HepG2 (cell line): ENCODE measurements at regions not wholly inside any gene's neighbourhood (a gene's known extent, or its start where the extent isn't known, plus 50 kb on each side); places are given as distances from the start of the nearest gene placed in this dataset.

ENCODE experiments used
- ATAC-seq: fragments of 200-7000 bp; cut with Tn5 transposase; 3 replicates; pipeline ENCODE4 v1.9.1; 2020; ENCODE audit warnings: mild to moderate bottlenecking, moderate library complexity
- BruUV-seq: library from RNA; stranded (reverse); fragments of 400-500 nt; replicated peaks from 2 replicates; lab custom pipeline; 2021; lab: Mats Ljungman, UMichigan
- CTCF ChIA-PET: fragments of 300-600 bp; formaldehyde crosslinking; extraction: SDS; loops from one replicate; lab custom pipeline; 2021; ENCODE audit warnings: low total read pairs, inconsistent platforms, low intra/inter-chr PET ratio; lab: Yijun Ruan, JAX
- POLR2A ChIA-PET: fragments of 350-600 bp; sonication (Branson Sonifier 250); formaldehyde crosslinking; loops from one replicate; lab custom pipeline; 2020; ENCODE audit warnings: antibody characterized with exemption, inconsistent platforms; lab: Yijun Ruan, JAX
- DNase-seq: peaks from one replicate; pipeline ENCODE4 v3.0.0-alpha.2; 2015; ENCODE audit warnings: low spot score
- FAIRE-seq: peaks from 3 replicates; lab custom pipeline; 2011; peaks lifted over from hg19 to GRCh38; lab: Jason Lieb, UNC
- H2AFZ ChIP-seq: one replicate; pipeline ENCODE4 v1.6.1; 2011; ENCODE audit warnings: low read length, inconsistent platforms
- H3K27ac ChIP-seq: fragments of 300-600 bp; 3 replicates; pipeline ENCODE4 v1.8.0; 2011; ENCODE audit warnings: mixed run types, mild to moderate bottlenecking, mixed read lengths, low read length, inconsistent platforms; ENCODE audit not compliant: insufficient read depth; ENCODE audit errors: extremely low read length
- H3K27me3 ChIP-seq, 2 experiments: fragments of 200-600 bp in 1 of 2; 2 replicates in 1 of 2; 3 replicates in 1 of 2; pipeline versions ENCODE4 v1.6.0 to v1.8.0; 2011; ENCODE audit warnings: low read length in 2 of 2, mild to moderate bottlenecking in 2 of 2, moderate library complexity in 2 of 2, inconsistent platforms in 1 of 2; ENCODE audit not compliant: insufficient read depth in 2 of 2, control insufficient read depth in 1 of 2
- H3K36me3 ChIP-seq, 2 experiments: fragments of 200-600 bp in 1 of 2; replicated peaks in 1 of 2; 2 replicates in 1 of 2; 3 replicates in 1 of 2; pipeline versions ENCODE4 v1.5.1 to v1.8.0; 2011; ENCODE audit warnings: low read length in 2 of 2, inconsistent platforms in 1 of 2; ENCODE audit not compliant: insufficient read depth in 2 of 2, control insufficient read depth in 1 of 2
- H3K4me1 ChIP-seq: 2 replicates; pipeline ENCODE4 v1.5.1; 2012; ENCODE audit warnings: low read length, inconsistent platforms; ENCODE audit not compliant: insufficient read depth
- H3K4me2 ChIP-seq: 2 replicates; pipeline ENCODE4 v1.6.0; 2011; ENCODE audit warnings: low read depth, low read length, inconsistent platforms
- H3K4me3 ChIP-seq, 3 experiments: fragments of 200-600 bp in 1 of 3; sonication (generic), shearing (Covaris generic) in 1 of 3; replicated peaks in 1 of 3; 2 replicates each; pipeline ENCODE4 v1.5.1; 2011 to 2016; ENCODE audit warnings: low read length in 3 of 3, inconsistent platforms in 2 of 3, low read depth in 2 of 3, mild to moderate bottlenecking in 2 of 3, control low read depth in 1 of 3, mixed read lengths in 1 of 3; ENCODE audit not compliant: insufficient read depth in 1 of 3
- H3K79me2 ChIP-seq: one replicate; pipeline ENCODE4 v1.6.1; 2011; ENCODE audit warnings: low read length, inconsistent platforms; ENCODE audit not compliant: insufficient read depth
- H3K9ac ChIP-seq: 2 replicates; pipeline ENCODE4 v1.6.0; 2011; ENCODE audit warnings: mild to moderate bottlenecking, low read depth, low read length, inconsistent platforms; ENCODE audit not compliant: insufficient read depth
- H3K9me3 ChIP-seq: 2 replicates; pipeline ENCODE4 v1.5.1; 2012; ENCODE audit warnings: mild to moderate bottlenecking, low read length
- H4K20me1 ChIP-seq: 2 replicates; pipeline ENCODE4 v1.6.0; 2011; ENCODE audit warnings: inconsistent platforms, mild to moderate bottlenecking, low read length, moderate library complexity; ENCODE audit not compliant: insufficient read depth
- ARID2 ChIP-seq: sonication (generic); formaldehyde crosslinking; IDR thresholded peaks from 2 replicates; pipeline ENCODE4 v1.8.1; 2022; ENCODE audit warnings: mild to moderate bottlenecking, missing genetic modification reagents, borderline replicate concordance
- BRD4 ChIP-seq: sonication (generic); formaldehyde crosslinking; IDR thresholded peaks from 2 replicates; pipeline ENCODE4 v1.4.0; 2020; ENCODE audit warnings: missing genetic modification reagents
- CREB1 ChIP-seq, 2 experiments: fragments of 450-650 bp in 1 of 2; IDR thresholded peaks; 2 replicates each; pipeline ENCODE4 v1.6.1; 2016 to 2017; ENCODE audit warnings: control low read depth in 1 of 2, mild to moderate bottlenecking in 1 of 2, missing compliant biosample characterization in 1 of 2, missing genetic modification characterization in 1 of 2
- ESRRA ChIP-seq: sonication (generic); formaldehyde crosslinking; IDR thresholded peaks from 2 replicates; pipeline ENCODE4 v1.5.1; 2020; ENCODE audit warnings: mild to moderate bottlenecking, low read depth, missing genetic modification reagents
- HES4 ChIP-seq: sonication (generic); formaldehyde crosslinking; IDR thresholded peaks from 2 replicates; pipeline ENCODE4 v1.9.0; 2021; ENCODE audit warnings: mild to moderate bottlenecking, missing genetic modification reagents, borderline replicate concordance
- SMAD9 ChIP-seq: sonication (generic); formaldehyde crosslinking; IDR thresholded peaks from 2 replicates; pipeline ENCODE4 v1.5.1; 2020; ENCODE audit warnings: mild to moderate bottlenecking, missing genetic modification reagents
- TFAP4 ChIP-seq: sonication (generic); IDR thresholded peaks from 2 replicates; pipeline ENCODE4 v1.6.1; 2016; ENCODE audit warnings: low read depth, borderline replicate concordance
- ZNF10 ChIP-seq: sonication (generic); formaldehyde crosslinking; IDR thresholded peaks from 2 replicates; pipeline ENCODE4 v1.4.0; 2020; ENCODE audit warnings: mild to moderate bottlenecking, low read depth, missing genetic modification reagents, borderline replicate concordance
- ZNF253 ChIP-seq: sonication (generic); formaldehyde crosslinking; IDR thresholded peaks from 2 replicates; pipeline ENCODE4 v1.8.0; 2022; ENCODE audit warnings: mild to moderate bottlenecking, missing genetic modification reagents, borderline replicate concordance
- ZNF619 ChIP-seq: sonication (generic); formaldehyde crosslinking; IDR thresholded peaks from 2 replicates; pipeline ENCODE4 v1.4.0; 2020; ENCODE audit warnings: mild to moderate bottlenecking, missing genetic modification reagents
- ZNF749 ChIP-seq: sonication (generic); formaldehyde crosslinking; IDR thresholded peaks from 2 replicates; pipeline ENCODE4 v1.8.0; 2022; ENCODE audit warnings: mild to moderate bottlenecking, missing genetic modification reagents, moderate library complexity, borderline replicate concordance
- ZNF788 ChIP-seq: sonication (generic); formaldehyde crosslinking; IDR thresholded peaks from 2 replicates; pipeline ENCODE4 v1.5.0; 2020; ENCODE audit warnings: mild to moderate bottlenecking, missing genetic modification reagents, borderline replicate concordance
- ZNF839 ChIP-seq: sonication (generic); formaldehyde crosslinking; IDR thresholded peaks from 2 replicates; pipeline ENCODE4 v1.4.0; 2020; ENCODE audit warnings: missing genetic modification reagents, mild to moderate bottlenecking, borderline replicate concordance
- WGBS: methylation state at CpG from one replicate; pipeline ENCODE4 v1.1.6; 2017; ENCODE audit warnings: low lambda C conversion rate; 5-methylcytosine and 5-hydroxymethylcytosine counted together
- in situ Hi-C: cut with HindIII; loops from 2 replicates; pipeline ENCODE4 v1.10.0; 2017; ENCODE audit warnings: low pct_unique_long_range_greater_than_20kb; ENCODE audit not compliant: extremely low pct_ligation_motif_present
- intact Hi-C: fragments of 100-400 bp; cut with micrococcal nuclease; formaldehyde crosslinking; loops from one replicate; pipeline ENCODE4 v1.10.0; 2022; ENCODE audit not compliant: unreplicated experiment
- TF ChIP-seq, protein P1 (sequence below): IDR thresholded peaks from 2 replicates; pipeline ENCODE4 v1.6.1; 2016; ENCODE audit warnings: low read depth, borderline replicate concordance
- TF ChIP-seq, protein P2 (sequence below): sonication (generic); formaldehyde crosslinking; IDR thresholded peaks from 2 replicates; pipeline ENCODE4 v1.5.0; 2020; ENCODE audit warnings: mild to moderate bottlenecking, missing genetic modification reagents, borderline replicate concordance
- TF ChIP-seq, protein P3 (sequence below): sonication (generic); formaldehyde crosslinking; conservative IDR thresholded peaks from 2 replicates; pipeline ENCODE4 v1.8.0; 2022; ENCODE audit warnings: missing genetic modification reagents

DNA sequence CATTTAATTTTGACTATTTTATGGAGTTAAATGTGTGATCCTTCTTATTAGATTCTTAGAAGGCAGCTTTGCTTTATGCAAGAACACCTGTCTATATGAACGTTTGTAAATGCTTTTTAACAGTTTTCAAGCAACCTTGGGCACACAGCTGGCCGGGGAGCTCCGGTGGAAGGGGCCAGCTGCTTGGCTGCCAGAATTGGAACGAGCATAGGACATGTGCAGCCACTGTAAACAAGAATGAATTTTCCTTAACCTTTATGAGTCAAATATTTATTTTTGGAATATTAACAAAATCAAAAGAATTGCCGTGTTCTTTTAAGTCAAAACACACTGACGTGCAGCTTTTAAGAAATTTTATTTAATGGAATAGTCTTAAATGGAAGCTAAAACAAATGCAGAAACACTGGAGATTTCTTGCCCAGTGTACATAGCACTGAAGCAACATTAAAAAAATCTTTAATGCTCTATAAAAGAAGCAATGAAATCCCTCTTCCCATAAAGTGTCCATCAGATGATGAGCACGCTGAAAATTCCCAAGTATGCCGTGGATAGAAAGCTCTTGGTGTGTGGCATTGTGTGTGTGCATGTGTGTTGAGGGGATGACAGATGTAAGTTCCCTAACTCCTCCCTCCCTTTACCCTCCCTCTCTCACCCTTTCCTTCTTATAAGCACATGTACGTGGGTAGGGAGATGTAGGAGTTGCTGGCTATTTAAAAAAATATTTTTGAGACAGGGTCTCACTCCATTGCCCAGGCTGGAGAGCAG, 208.9 kb upstream of the EXOC2 start:
- no peaks in the 10 kb centered on the region for H4K20me1 ChIP-seq
- H3K9ac ChIP-seq, result no peak overlapping the region
- H2AFZ ChIP-seq, result no peak overlapping the region
- H3K27ac ChIP-seq, result peak overlapping the region; percentile 72
- WGBS, result 37% methylated on average over 9 of the region's 9 CpGs
- H3K4me1 ChIP-seq, result peaks cover 30% of the 10 kb centered on the region
- intact Hi-C loops (loop anchor here (5.0 to 10.0 kb wide), 2 partner anchors 107 to 495 kb away; no protein-coding TSS in a partner anchor), in situ Hi-C loops (no loop called here)
- POLR2A ChIA-PET, result interaction anchor here (0.6 to 3.2 kb wide), 16 partner anchors 19 to 715 kb away, joined by 3 to 42 read pairs (median 7); partner anchors contain the start of gene FOXQ1
- peak overlapping the region; percentile 86 for H3K4me2 ChIP-seq
- CTCF ChIA-PET, result no interaction called here
- FAIRE-seq (peak; percentile 47), ATAC-seq (peak; percentile 16; the same call in 2 of the 3 replicates), DNase-seq (no peak)
- H3K4me3 ChIP-seq, result peak overlapping the region in 2 of 3 experiments; percentile 41 to 52; a peak in 2 of 6 replicates
- no peaks in the 10 kb centered on the region for H3K36me3 ChIP-seq
- H3K27me3 ChIP-seq, result peaks cover 1 to 19% of the 10 kb centered on the region in 2 experiments; a peak in 4 of 5 replicates
- BruUV-seq, result no TSS peak
- no peaks in the 10 kb centered on the region for H3K79me2 ChIP-seq
- no peaks in the 10 kb centered on the region for H3K9me3 ChIP-seq
- no peak for TF ChIP-seq ZNF839
- no peak for TF ChIP-seq ZNF619
- TF ChIP-seq SMAD9 (CRISPR knock-in tag), result no peak
- no peak for TF ChIP-seq ZNF253
- peak; percentile 21; the same call in 1 of the 2 replicates for TF ChIP-seq TFAP4
- TF ChIP-seq, protein P1, sequence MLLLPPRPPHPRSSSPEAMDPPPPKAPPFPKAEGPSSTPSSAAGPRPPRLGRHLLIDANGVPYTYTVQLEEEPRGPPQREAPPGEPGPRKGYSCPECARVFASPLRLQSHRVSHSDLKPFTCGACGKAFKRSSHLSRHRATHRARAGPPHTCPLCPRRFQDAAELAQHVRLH, result no peak
- no peak for TF ChIP-seq ZNF10
- TF ChIP-seq, protein P2, sequence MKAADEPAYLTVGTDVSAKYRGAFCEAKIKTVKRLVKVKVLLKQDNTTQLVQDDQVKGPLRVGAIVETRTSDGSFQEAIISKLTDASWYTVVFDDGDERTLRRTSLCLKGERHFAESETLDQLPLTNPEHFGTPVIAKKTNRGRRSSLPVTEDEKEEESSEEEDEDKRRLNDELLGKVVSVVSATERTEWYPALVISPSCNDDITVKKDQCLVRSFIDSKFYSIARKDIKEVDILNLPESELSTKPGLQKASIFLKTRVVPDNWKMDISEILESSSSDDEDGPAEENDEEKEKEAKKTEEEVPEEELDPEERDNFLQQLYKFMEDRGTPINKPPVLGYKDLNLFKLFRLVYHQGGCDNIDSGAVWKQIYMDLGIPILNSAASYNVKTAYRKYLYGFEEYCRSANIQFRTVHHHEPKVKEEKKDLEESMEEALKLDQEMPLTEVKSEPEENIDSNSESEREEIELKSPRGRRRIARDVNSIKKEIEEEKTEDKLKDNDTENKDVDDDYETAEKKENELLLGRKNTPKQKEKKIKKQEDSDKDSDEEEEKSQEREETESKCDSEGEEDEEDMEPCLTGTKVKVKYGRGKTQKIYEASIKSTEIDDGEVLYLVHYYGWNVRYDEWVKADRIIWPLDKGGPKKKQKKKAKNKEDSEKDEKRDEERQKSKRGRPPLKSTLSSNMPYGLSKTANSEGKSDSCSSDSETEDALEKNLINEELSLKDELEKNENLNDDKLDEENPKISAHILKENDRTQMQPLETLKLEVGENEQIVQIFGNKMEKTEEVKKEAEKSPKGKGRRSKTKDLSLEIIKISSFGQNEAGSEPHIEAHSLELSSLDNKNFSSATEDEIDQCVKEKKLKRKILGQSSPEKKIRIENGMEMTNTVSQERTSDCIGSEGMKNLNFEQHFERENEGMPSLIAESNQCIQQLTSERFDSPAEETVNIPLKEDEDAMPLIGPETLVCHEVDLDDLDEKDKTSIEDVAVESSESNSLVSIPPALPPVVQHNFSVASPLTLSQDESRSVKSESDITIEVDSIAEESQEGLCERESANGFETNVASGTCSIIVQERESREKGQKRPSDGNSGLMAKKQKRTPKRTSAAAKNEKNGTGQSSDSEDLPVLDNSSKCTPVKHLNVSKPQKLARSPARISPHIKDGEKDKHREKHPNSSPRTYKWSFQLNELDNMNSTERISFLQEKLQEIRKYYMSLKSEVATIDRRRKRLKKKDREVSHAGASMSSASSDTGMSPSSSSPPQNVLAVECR, result 0 out of 2 replicates have a peak, but pooled peaks have one; percentile 8
- TF ChIP-seq ZNF788 (CRISPR knock-in tag), result no peak
- TF ChIP-seq ARID2 (CRISPR knock-in tag), result peak; percentile 31; the same call in 1 of the 2 replicates
- TF ChIP-seq CREB1 (IDR thresholded peaks at IDR 0.05), result no peak
- no peak for TF ChIP-seq CREB1 (CRISPR knock-in tag; IDR thresholded peaks at IDR 0.05)
- TF ChIP-seq BRD4 (CRISPR knock-in tag), result no peak
- TF ChIP-seq, protein P3, sequence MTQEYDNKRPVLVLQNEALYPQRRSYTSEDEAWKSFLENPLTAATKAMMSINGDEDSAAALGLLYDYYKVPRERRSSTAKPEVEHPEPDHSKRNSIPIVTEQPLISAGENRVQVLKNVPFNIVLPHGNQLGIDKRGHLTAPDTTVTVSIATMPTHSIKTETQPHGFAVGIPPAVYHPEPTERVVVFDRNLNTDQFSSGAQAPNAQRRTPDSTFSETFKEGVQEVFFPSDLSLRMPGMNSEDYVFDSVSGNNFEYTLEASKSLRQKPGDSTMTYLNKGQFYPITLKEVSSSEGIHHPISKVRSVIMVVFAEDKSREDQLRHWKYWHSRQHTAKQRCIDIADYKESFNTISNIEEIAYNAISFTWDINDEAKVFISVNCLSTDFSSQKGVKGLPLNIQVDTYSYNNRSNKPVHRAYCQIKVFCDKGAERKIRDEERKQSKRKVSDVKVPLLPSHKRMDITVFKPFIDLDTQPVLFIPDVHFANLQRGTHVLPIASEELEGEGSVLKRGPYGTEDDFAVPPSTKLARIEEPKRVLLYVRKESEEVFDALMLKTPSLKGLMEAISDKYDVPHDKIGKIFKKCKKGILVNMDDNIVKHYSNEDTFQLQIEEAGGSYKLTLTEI (CRISPR knock-in tag), result no peak
- no peak for TF ChIP-seq ZNF749
- TF ChIP-seq HES4 (CRISPR knock-in tag), result no peak
- no peak for TF ChIP-seq ESRRA
